Transverse colon (tissue), 3 donors: ENCODE measurements at regions not wholly inside any gene's neighbourhood (a gene's known extent, or its start where the extent isn't known, plus 50 kb on each side); places are given as distances from the start of the nearest gene placed in this dataset.

ENCODE experiments used
- CTCF ChIP-seq, 5 experiments: fragments of 200-600 bp in 3 of 5; fragments of 450-650 bp in 2 of 5; sonication (generic) in 3 of 5; IDR thresholded peaks; 1 replicate in 2 of 5; 2 replicates in 3 of 5; pipeline ENCODE4 v1.5.1; 2016 to 2017; ENCODE audit warnings: antibody characterized with exemption in 5 of 5, inconsistent platforms in 3 of 5, mild to moderate bottlenecking in 2 of 5, moderate library complexity in 1 of 5
- EP300 ChIP-seq: sonication (generic); formaldehyde crosslinking; IDR thresholded peaks from one replicate; pipeline ENCODE4 v1.6.1; 2017; ENCODE audit warnings: antibody characterized with exemption, low read depth
- POLR2A ChIP-seq: fragments of 450-650 bp; IDR thresholded peaks from one replicate; pipeline ENCODE4 v1.6.1; 2016; ENCODE audit warnings: antibody characterized with exemption, mild to moderate bottlenecking, moderate library complexity

- no peak for TF ChIP-seq POLR2A
- no peak for TF ChIP-seq CTCF (IDR thresholded peaks at IDR 0.05)
- TF ChIP-seq EP300 = no peak
Measured at GRCh38 chr1:110800079-110800478, 72.9 kb upstream of the CD53 start.
